ENCODE measurements at regions not wholly inside any gene's neighbourhood (a gene's known extent, or its start where the extent isn't known, plus 50 kb on each side); places are given as distances from the start of the nearest gene placed in this dataset.
"Not testable (repeated sequence)": the region's sequence is repeated elsewhere in the genome, so short reads cannot be mapped to it uniquely, and the experiment has no call there.

- DNase-seq (ENCODE audit: low read depth in 3 of 3), result not testable (repeated sequence)
These were observed 84.5 kb upstream of the FBXO28 start for GRCh38 chr1:224029286-224030025.

GRCh38 chr1:224028802-224029201 is 85.1 kb upstream of the FBXO28 start:
- not testable (repeated sequence) for DNase-seq (ENCODE audit: low read depth in 3 of 3)

- not testable (repeated sequence) for DNase-seq (ENCODE audit: low read depth in 3 of 3)
These were observed 90.8 kb upstream of the FBXO28 start for GRCh38 chr1:224023122-224023521.

DNA sequence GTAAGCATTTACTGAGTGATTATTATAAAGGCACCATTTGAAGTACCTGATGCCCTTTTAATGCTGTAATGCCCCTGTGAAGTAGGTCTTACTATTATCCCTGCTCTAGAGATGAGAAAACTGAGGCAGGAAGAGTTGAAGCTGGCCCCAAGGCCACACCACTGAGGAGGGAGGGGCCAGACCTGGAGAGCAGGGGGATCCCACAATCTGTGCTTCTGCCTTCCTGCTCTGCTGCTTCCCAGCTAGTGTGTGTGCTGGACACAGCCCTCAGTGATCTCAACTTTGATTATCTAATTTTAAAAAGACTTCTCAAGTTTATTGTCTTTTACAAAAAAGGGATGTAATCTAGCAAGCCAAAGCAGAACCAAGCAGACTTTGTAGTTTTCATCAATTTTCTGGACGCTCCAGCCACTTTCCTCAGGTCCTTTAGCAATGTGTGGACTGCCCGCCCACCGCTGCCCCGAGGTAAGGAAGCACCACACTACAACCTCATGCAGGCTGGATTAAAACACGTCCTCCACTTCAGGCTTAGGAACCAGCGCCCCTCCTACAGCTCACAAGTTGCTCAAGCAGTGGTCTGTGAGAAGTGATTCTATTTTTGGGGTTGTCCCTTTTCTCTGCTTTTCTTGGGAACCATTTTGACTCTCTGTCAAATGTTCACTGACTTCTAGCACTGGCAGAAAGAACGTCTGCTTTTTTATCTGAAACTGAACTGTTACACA is 91.5 kb upstream of the FBXO28 start:
- not testable (repeated sequence) for DNase-seq (ENCODE audit: low read depth in 3 of 3)

DNA sequence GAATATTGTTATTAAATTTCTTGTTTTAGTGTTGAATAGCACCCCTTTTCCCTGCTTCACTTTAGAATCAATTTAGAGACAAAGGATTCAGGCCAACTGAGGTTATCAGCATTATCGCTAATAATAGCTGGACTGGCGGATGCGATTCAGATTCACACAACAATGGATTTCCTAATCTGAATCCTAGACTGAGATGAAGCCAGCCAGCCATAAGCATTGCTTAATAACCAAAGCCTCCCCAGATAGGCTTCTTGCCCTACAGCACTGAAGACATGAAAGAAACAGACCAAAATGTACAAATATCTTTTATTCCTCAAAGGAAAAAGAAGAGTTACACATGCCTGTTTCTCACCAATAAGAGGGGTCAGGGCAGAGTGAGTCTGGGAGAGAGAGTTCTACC is 94.0 kb upstream of the FBXO28 start:
- not testable (repeated sequence) for DNase-seq (ENCODE audit: low read depth in 3 of 3)

DNA sequence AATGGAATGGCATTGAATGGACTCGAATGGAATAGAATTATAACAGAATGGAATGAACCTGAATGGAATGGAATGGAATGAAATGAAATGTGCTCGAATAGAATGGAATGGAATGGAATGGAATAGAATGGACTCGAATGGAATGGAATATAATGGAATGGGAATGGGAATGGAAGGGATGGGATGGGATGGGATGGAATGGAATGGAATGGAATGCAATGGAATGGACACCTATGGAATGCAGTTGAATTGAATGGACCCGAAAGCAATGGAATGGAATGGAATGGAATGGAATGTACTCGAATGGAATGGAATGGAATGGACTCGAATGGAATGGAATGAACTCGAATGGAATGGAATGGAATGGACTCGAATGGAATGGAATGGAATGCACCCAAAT is 98.1 kb upstream of the FBXO28 start:
- DNase-seq (ENCODE audit: low read depth in 3 of 3), result not testable (repeated sequence)

GRCh38 chr1:224014330-224014649 is 99.6 kb upstream of the FBXO28 start:
- DNase-seq (ENCODE audit: low read depth in 3 of 3), result no peak

DNA sequence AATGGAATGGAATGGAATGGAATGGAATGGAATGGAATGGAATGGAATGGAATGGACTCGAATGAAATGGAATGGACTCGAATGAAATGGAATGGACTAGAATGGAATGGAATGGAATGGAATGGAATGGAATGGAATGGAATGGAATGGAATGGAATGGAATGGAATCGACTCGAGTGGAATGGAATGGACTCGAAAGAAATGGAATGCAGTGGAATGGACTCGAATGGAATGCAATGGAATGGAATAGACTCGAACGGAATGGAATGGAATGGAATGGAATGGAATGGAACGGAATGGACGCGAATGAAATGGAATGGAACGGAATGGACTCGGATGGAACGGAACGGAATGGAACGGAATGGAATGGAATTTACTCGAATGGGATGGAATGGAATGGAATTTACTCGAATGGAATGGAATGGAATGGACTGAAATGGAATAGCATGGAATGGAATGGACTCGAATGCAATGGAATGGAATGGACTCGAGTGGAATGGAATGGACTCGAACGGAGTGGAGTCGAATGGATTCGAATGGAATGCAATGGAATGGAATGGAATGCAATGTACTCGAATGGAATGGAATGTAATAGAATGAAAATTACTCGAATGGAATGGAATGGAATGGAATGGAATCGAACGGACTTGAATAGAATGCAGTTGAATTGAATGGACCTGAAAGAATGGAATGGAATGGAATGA is 100.1 kb upstream of the FBXO28 start:
- DNase-seq (ENCODE audit: low read depth in 3 of 3), result not testable (repeated sequence)

DNA sequence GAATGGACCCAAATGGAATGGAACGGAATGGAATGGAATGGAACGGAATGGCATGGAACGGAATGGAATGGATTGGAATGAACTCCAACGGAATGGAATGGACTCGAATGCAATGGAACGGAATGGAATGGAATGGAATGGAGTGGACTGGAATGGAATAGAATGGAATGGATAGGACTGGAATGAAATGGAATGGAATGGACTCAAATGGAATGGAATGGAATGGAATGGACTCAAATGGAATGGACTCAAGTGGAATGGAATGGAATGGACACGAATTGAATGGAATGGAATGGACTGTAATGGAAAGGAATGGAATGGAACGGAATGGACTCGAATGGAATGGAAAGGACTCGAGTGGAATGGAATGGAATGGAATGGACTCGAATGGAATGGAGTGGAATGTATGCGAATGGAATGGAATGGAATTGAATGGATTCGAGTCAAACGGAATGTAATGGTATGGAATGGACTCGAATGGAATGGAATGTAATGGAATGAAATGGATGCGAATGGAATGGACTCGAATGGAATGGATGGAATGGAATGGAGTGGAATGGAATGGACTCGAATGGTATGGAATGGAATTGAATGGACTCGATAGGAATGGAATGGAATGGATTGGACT is 101.0 kb upstream of the FBXO28 start:
- not testable (repeated sequence) for DNase-seq (ENCODE audit: low read depth in 3 of 3)

GRCh38 chr1:224012162-224012561 is 101.7 kb upstream of the FBXO28 start:
- DNase-seq (ENCODE audit: low read depth in 3 of 3), result not testable (repeated sequence)

GRCh38 chr1:224011751-224012150 is 102.2 kb upstream of the FBXO28 start:
- DNase-seq (ENCODE audit: low read depth in 3 of 3), result not testable (repeated sequence)

DNA sequence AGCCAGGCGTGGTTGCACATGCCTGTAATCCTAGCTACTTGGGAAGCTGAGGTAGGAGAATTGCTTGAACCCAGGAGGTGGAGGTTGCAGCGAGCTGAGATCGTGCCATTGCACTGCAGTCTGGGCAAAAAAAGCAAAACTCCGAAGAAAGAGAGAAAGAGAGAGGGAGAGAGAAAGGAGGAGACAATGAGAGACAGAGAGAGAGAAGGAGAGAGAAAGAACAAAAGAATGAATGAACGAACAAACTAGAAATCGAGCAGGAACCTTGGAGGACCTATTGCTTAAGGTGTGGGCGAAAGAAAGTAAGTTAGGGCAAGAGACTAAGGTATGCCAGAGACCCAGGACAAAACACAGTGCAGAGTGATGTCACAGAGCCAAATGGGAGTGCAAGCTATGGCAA is 102.8 kb upstream of the FBXO28 start:
- not testable (repeated sequence) for DNase-seq (ENCODE audit: low read depth in 3 of 3)

DNA sequence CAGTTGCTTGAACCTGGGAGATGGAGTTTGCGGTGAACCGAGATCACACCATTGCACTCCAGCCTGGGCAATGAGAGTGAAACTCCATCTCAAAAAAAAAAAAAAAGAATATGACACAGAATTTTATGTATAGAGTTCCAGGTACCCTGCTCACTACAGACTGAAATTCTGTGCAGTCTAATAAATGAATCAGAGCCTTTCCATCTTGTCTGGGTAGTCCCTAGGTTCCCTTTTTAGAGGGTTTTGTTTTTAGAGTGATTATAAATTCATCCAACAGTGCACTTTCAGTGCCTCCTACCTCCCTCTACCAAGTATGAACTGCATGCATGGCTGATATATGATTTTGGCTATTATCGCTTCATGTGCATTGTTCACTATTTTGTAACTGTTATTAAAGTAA is 107.9 kb upstream of the FBXO28 start:
- DNase-seq (ENCODE audit: low read depth in 3 of 3), result not testable (repeated sequence)

GRCh38 chr1:224004552-224005315 is 109.2 kb upstream of the FBXO28 start:
- DNase-seq (ENCODE audit: low read depth in 3 of 3), result peak in 1 of 3 experiments; percentile 40

- not testable (repeated sequence) for DNase-seq (ENCODE audit: low read depth in 3 of 3)
These were observed 110.0 kb upstream of the FBXO28 start for GRCh38 chr1:224003896-224004295.

- not testable (repeated sequence) for DNase-seq (ENCODE audit: low read depth in 3 of 3)
These were observed 112.2 kb upstream of the FBXO28 start for GRCh38 chr1:224001757-224002156.

GRCh38 chr1:223999761-224000160 is 114.2 kb upstream of the FBXO28 start:
- DNase-seq (ENCODE audit: low read depth in 3 of 3), result not testable (repeated sequence)

- DNase-seq (ENCODE audit: low read depth in 3 of 3), result not testable (repeated sequence)
These were observed 115.0 kb upstream of the FBXO28 start for GRCh38 chr1:223998676-223999455.

GRCh38 chr1:223996376-223996775 is 117.5 kb upstream of the FBXO28 start:
- DNase-seq (ENCODE audit: low read depth in 3 of 3), result not testable (repeated sequence)

DNA sequence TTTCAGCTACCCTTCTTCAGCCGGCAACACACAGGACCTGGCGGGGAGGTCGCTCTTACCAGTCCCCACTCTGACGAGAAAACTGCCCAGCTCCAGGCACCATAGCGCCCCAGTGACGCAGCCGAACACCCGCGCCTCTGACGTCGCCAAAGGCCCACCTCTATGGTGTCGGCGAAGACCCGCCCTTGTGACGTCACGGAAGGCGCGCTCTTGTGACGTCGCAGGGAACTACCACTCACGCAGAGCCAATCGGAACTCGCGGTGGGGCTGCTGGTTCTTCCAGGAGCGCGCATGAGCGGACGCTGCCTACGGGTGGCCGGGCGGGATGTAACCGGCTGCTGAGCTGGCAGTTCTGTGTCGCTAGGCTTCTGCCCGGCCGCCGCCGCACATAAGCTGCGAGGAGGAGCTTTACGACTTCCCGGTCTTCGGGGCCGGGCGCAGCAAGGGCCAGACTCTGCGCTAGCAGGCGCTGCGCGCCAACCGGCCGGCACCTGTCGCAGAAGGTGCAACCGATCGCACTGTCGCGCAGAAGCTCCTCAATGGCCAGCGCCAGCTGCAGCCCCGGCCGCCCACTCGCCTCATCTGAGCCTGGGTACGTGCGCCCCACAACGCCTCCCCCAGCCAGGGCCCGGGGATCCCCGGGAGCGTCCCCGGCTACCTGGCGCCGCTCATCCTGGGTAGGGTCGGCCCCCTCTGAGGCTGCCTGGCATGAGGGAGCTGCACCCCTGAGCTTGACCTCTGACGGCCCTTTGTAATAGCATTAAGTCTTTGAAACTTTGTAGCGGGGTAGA is 121.3 kb upstream of the FBXO28 start:
- peak; percentile 97 to 100 (median 99) for DNase-seq (ENCODE audit: low read depth in 3 of 3)

All from stimulated activated CD4-positive, alpha-beta T cell treated with anti-CD3 and anti-CD28 coated beads, TNF-alpha, amount 100 ng/mL, for 4 hours (primary cell).